SK-N-SH treated with all-trans-retinoic acid at 6 μM for 48 hours (cell line): ENCODE measurements at regions not wholly inside any gene's neighbourhood (a gene's known extent, or its start where the extent isn't known, plus 50 kb on each side); places are given as distances from the start of the nearest gene placed in this dataset.

ENCODE experiments used
- ARNTL ChIP-seq: fragments of 450-650 bp; formaldehyde crosslinking; IDR thresholded peaks from 2 replicates; pipeline ENCODE4 v1.5.0; 2020; ENCODE audit warnings: low read depth, mild to moderate bottlenecking, moderate library complexity, borderline replicate concordance
- CSRNP3 ChIP-seq: fragments of 250-450 bp; sonication (Bioruptor Pico); IDR thresholded peaks from 2 replicates; pipeline ENCODE4 v1.5.1; 2021; ENCODE audit warnings: mild to moderate bottlenecking, moderate library complexity
- GLIS3 ChIP-seq: fragments of 250-450 bp; sonication (Bioruptor Pico); IDR thresholded peaks from 2 replicates; pipeline ENCODE4 v1.5.0; 2020; ENCODE audit warnings: mild to moderate bottlenecking, moderate library complexity
- PATZ1 ChIP-seq: fragments of 250-450 bp; sonication (Bioruptor Pico); IDR thresholded peaks from 2 replicates; pipeline ENCODE4 v1.8.0; 2020; ENCODE audit warnings: mild to moderate bottlenecking, moderate library complexity, borderline replicate concordance
- RARB ChIP-seq: fragments of 250-450 bp; sonication (Bioruptor Pico); IDR thresholded peaks from 2 replicates; pipeline ENCODE4 v1.8.0; 2021; ENCODE audit warnings: mild to moderate bottlenecking, moderate library complexity
- TSHZ2 ChIP-seq: fragments of 250-450 bp; sonication (Bioruptor Pico); IDR thresholded peaks from 2 replicates; pipeline ENCODE4 v1.5.0; 2020; ENCODE audit warnings: mild to moderate bottlenecking, moderate library complexity
- ZNF565 ChIP-seq: fragments of 450-650 bp; formaldehyde crosslinking; conservative IDR thresholded peaks from 2 replicates; pipeline ENCODE4 v1.5.0; 2020; ENCODE audit warnings: low read depth, mild to moderate bottlenecking, moderate library complexity
- ZNF8 ChIP-seq: fragments of 450-650 bp; formaldehyde crosslinking; IDR thresholded peaks from 2 replicates; pipeline ENCODE4 v1.5.0; 2020; ENCODE audit warnings: mild to moderate bottlenecking, moderate library complexity

GRCh38 chr7:9106747-9107146 is 673.3 kb downstream of the NXPH1 start:
- TF ChIP-seq ARNTL (CRISPR knock-in tag) (no peak), ZNF565 (CRISPR knock-in tag) (no peak), RARB (CRISPR knock-in tag) (no peak), TSHZ2 (no peak), CSRNP3 (CRISPR knock-in tag) (no peak), GLIS3 (CRISPR knock-in tag) (no peak), ZNF8 (no peak), PATZ1 (CRISPR knock-in tag) (no peak)
